ENCODE measurements at regions not wholly inside any gene's neighbourhood (a gene's known extent, or its start where the extent isn't known, plus 50 kb on each side); places are given as distances from the start of the nearest gene placed in this dataset.

- no peak for DNase-seq (ENCODE audit: low spot score)
These were observed 806.2 kb downstream of the TBC1D22A start for GRCh38 chr22:47568700-47569099.

GRCh38 chr22:47567126-47568090 is 805.0 kb downstream of the TBC1D22A start:
- DNase-seq (ENCODE audit: low spot score) = no peak

- no peak for DNase-seq (ENCODE audit: low spot score)
These were observed 804.0 kb downstream of the TBC1D22A start for GRCh38 chr22:47566491-47566890.

GRCh38 chr22:47565607-47566006 is 803.2 kb downstream of the TBC1D22A start:
- DNase-seq (ENCODE audit: low spot score) = no peak

GRCh38 chr22:47564651-47565434 is 802.4 kb downstream of the TBC1D22A start:
- DNase-seq (ENCODE audit: low spot score) = no peak

GRCh38 chr22:47564158-47564450 is 801.7 kb downstream of the TBC1D22A start:
- DNase-seq (ENCODE audit: low spot score) = no peak

- DNase-seq (ENCODE audit: low spot score) = no peak
These were observed 801.1 kb downstream of the TBC1D22A start for GRCh38 chr22:47563406-47564157.

- no peak for DNase-seq (ENCODE audit: low spot score)
These were observed 799.3 kb downstream of the TBC1D22A start for GRCh38 chr22:47561766-47562165.

- no peak for DNase-seq (ENCODE audit: low spot score)
These were observed 798.7 kb downstream of the TBC1D22A start for GRCh38 chr22:47561115-47561675.

GRCh38 chr22:47558828-47559700 is 796.6 kb downstream of the TBC1D22A start:
- DNase-seq (ENCODE audit: low spot score) = no peak

GRCh38 chr22:47556473-47556872 is 794.0 kb downstream of the TBC1D22A start:
- DNase-seq (ENCODE audit: low spot score) = no peak

- DNase-seq (ENCODE audit: low spot score) = no peak
These were observed 791.0 kb downstream of the TBC1D22A start for GRCh38 chr22:47553436-47553835.

- no peak for DNase-seq (ENCODE audit: low spot score)
These were observed 790.2 kb downstream of the TBC1D22A start for GRCh38 chr22:47552541-47553205.

GRCh38 chr22:47552024-47552423 is 789.6 kb downstream of the TBC1D22A start:
- no peak for DNase-seq (ENCODE audit: low spot score)

GRCh38 chr22:47551431-47551775 is 789.0 kb downstream of the TBC1D22A start:
- DNase-seq (ENCODE audit: low spot score) = no peak

GRCh38 chr22:47550524-47551430 is 788.3 kb downstream of the TBC1D22A start:
- DNase-seq (ENCODE audit: low spot score) = no peak

GRCh38 chr22:47549741-47550340 is 787.4 kb downstream of the TBC1D22A start:
- no peak for DNase-seq (ENCODE audit: low spot score)

GRCh38 chr22:47548953-47549740 is 786.7 kb downstream of the TBC1D22A start:
- DNase-seq (ENCODE audit: low spot score) = no peak
